HepG2 (cell line): ENCODE measurements at regions not wholly inside any gene's neighbourhood (a gene's known extent, or its start where the extent isn't known, plus 50 kb on each side); places are given as distances from the start of the nearest gene placed in this dataset.

Source experiments
- ATAC-seq: fragments of 200-7000 bp; cut with Tn5 transposase; 3 replicates; pipeline ENCODE4 v1.9.1; 2020; ENCODE audit warnings: mild to moderate bottlenecking, moderate library complexity
- BruUV-seq: library from RNA; stranded (reverse); fragments of 400-500 nt; replicated peaks from 2 replicates; lab custom pipeline; 2021; lab: Mats Ljungman, UMichigan
- CTCF ChIA-PET: fragments of 300-600 bp; formaldehyde crosslinking; extraction: SDS; loops from one replicate; lab custom pipeline; 2021; ENCODE audit warnings: low total read pairs, inconsistent platforms, low intra/inter-chr PET ratio; lab: Yijun Ruan, JAX
- POLR2A ChIA-PET: fragments of 350-600 bp; sonication (Branson Sonifier 250); formaldehyde crosslinking; loops from one replicate; lab custom pipeline; 2020; ENCODE audit warnings: antibody characterized with exemption, inconsistent platforms; lab: Yijun Ruan, JAX
- DNase-seq: peaks from one replicate; pipeline ENCODE4 v3.0.0-alpha.2; 2015; ENCODE audit warnings: low spot score
- FAIRE-seq: peaks from 3 replicates; lab custom pipeline; 2011; peaks lifted over from hg19 to GRCh38; lab: Jason Lieb, UNC
- H2AFZ ChIP-seq: one replicate; pipeline ENCODE4 v1.6.1; 2011; ENCODE audit warnings: low read length, inconsistent platforms
- H3K27ac ChIP-seq: fragments of 300-600 bp; 3 replicates; pipeline ENCODE4 v1.8.0; 2011; ENCODE audit warnings: mixed run types, mild to moderate bottlenecking, mixed read lengths, low read length, inconsistent platforms; ENCODE audit not compliant: insufficient read depth; ENCODE audit errors: extremely low read length
- H3K27me3 ChIP-seq, 2 experiments: fragments of 200-600 bp in 1 of 2; 2 replicates in 1 of 2; 3 replicates in 1 of 2; pipeline versions ENCODE4 v1.6.0 to v1.8.0; 2011; ENCODE audit warnings: low read length in 2 of 2, mild to moderate bottlenecking in 2 of 2, moderate library complexity in 2 of 2, inconsistent platforms in 1 of 2; ENCODE audit not compliant: insufficient read depth in 2 of 2, control insufficient read depth in 1 of 2
- H3K36me3 ChIP-seq, 2 experiments: fragments of 200-600 bp in 1 of 2; replicated peaks in 1 of 2; 2 replicates in 1 of 2; 3 replicates in 1 of 2; pipeline versions ENCODE4 v1.5.1 to v1.8.0; 2011; ENCODE audit warnings: low read length in 2 of 2, inconsistent platforms in 1 of 2; ENCODE audit not compliant: insufficient read depth in 2 of 2, control insufficient read depth in 1 of 2
- H3K4me1 ChIP-seq: 2 replicates; pipeline ENCODE4 v1.5.1; 2012; ENCODE audit warnings: low read length, inconsistent platforms; ENCODE audit not compliant: insufficient read depth
- H3K4me2 ChIP-seq: 2 replicates; pipeline ENCODE4 v1.6.0; 2011; ENCODE audit warnings: low read depth, low read length, inconsistent platforms
- H3K4me3 ChIP-seq, 3 experiments: fragments of 200-600 bp in 1 of 3; sonication (generic), shearing (Covaris generic) in 1 of 3; replicated peaks in 1 of 3; 2 replicates each; pipeline ENCODE4 v1.5.1; 2011 to 2016; ENCODE audit warnings: low read length in 3 of 3, inconsistent platforms in 2 of 3, low read depth in 2 of 3, mild to moderate bottlenecking in 2 of 3, control low read depth in 1 of 3, mixed read lengths in 1 of 3; ENCODE audit not compliant: insufficient read depth in 1 of 3
- H3K79me2 ChIP-seq: one replicate; pipeline ENCODE4 v1.6.1; 2011; ENCODE audit warnings: low read length, inconsistent platforms; ENCODE audit not compliant: insufficient read depth
- H3K9ac ChIP-seq: 2 replicates; pipeline ENCODE4 v1.6.0; 2011; ENCODE audit warnings: mild to moderate bottlenecking, low read depth, low read length, inconsistent platforms; ENCODE audit not compliant: insufficient read depth
- H3K9me3 ChIP-seq: 2 replicates; pipeline ENCODE4 v1.5.1; 2012; ENCODE audit warnings: mild to moderate bottlenecking, low read length
- H4K20me1 ChIP-seq: 2 replicates; pipeline ENCODE4 v1.6.0; 2011; ENCODE audit warnings: inconsistent platforms, mild to moderate bottlenecking, low read length, moderate library complexity; ENCODE audit not compliant: insufficient read depth
- CCAR2 ChIP-seq: fragments of 200-400 bp; formaldehyde crosslinking; optimal IDR thresholded peaks from 2 replicates; pipeline ENCODE3; 2018; ENCODE audit warnings: low read depth, mild to moderate bottlenecking, low read length, moderate library complexity
- HNRNPUL1 ChIP-seq: fragments of 200-400 bp; formaldehyde crosslinking; IDR thresholded peaks from 2 replicates; pipeline ENCODE4 v1.6.1; 2017; ENCODE audit warnings: low read depth, mild to moderate bottlenecking, low read length, moderate library complexity
- HOXD1 ChIP-seq: sonication (generic); formaldehyde crosslinking; IDR thresholded peaks from 2 replicates; pipeline ENCODE4 v1.5.0; 2020; ENCODE audit warnings: missing genetic modification reagents
- MAFK ChIP-seq, 2 experiments: IDR thresholded peaks in 1 of 2; conservative IDR thresholded peaks in 1 of 2; 2 replicates each; pipeline ENCODE4 v1.6.1; 2011; ENCODE audit warnings: improper control_type of control experiment in 2 of 2, low read length in 2 of 2
- PAF1 ChIP-seq: IDR thresholded peaks from 2 replicates; pipeline ENCODE4 v1.6.1; 2016; ENCODE audit warnings: missing genetic modification reagents, missing compliant biosample characterization
- RXRB ChIP-seq: IDR thresholded peaks from 2 replicates; pipeline ENCODE4 v1.6.1; 2016; ENCODE audit warnings: borderline replicate concordance, missing genetic modification reagents, missing compliant biosample characterization
- SKI ChIP-seq: fragments of 450-650 bp; IDR thresholded peaks from one replicate; pipeline ENCODE4 v1.6.1; 2018; ENCODE audit warnings: mild to moderate bottlenecking; ENCODE audit not compliant: partially characterized antibody
- TRAFD1 ChIP-seq: sonication (generic); formaldehyde crosslinking; IDR thresholded peaks from 2 replicates; pipeline ENCODE4 v1.5.1; 2020; ENCODE audit warnings: missing genetic modification reagents, mild to moderate bottlenecking, borderline replicate concordance
- ZBTB44 ChIP-seq: sonication (generic); formaldehyde crosslinking; IDR thresholded peaks from 2 replicates; pipeline ENCODE4 v1.4.0; 2020; ENCODE audit warnings: missing genetic modification reagents
- ZFP41 ChIP-seq: sonication (generic); formaldehyde crosslinking; IDR thresholded peaks from 2 replicates; pipeline ENCODE4 v1.4.0; 2020; ENCODE audit warnings: mild to moderate bottlenecking, missing genetic modification reagents, borderline replicate concordance
- ZNF138 ChIP-seq: sonication (generic); formaldehyde crosslinking; IDR thresholded peaks from 2 replicates; pipeline ENCODE4 v1.5.0; 2020; ENCODE audit warnings: mild to moderate bottlenecking, low read depth, missing genetic modification reagents
- ZNF24 ChIP-seq: fragments of 450-650 bp; IDR thresholded peaks from 2 replicates; pipeline ENCODE4 v1.6.1; 2017; ENCODE audit warnings: antibody characterized with exemption, mild to moderate bottlenecking
- ZNF567 ChIP-seq: sonication (generic); formaldehyde crosslinking; IDR thresholded peaks from 2 replicates; pipeline ENCODE4 v1.8.1; 2023; ENCODE audit warnings: mild to moderate bottlenecking, missing genetic modification reagents, borderline replicate concordance
- ZSCAN9 ChIP-seq: IDR thresholded peaks from 2 replicates; pipeline ENCODE4 v1.6.1; 2016; ENCODE audit warnings: borderline replicate concordance
- WGBS: methylation state at CpG from one replicate; pipeline ENCODE4 v1.1.6; 2017; ENCODE audit warnings: low lambda C conversion rate; 5-methylcytosine and 5-hydroxymethylcytosine counted together
- in situ Hi-C: cut with HindIII; loops from 2 replicates; pipeline ENCODE4 v1.10.0; 2017; ENCODE audit warnings: low pct_unique_long_range_greater_than_20kb; ENCODE audit not compliant: extremely low pct_ligation_motif_present
- intact Hi-C: fragments of 100-400 bp; cut with micrococcal nuclease; formaldehyde crosslinking; loops from one replicate; pipeline ENCODE4 v1.10.0; 2022; ENCODE audit not compliant: unreplicated experiment
- TF ChIP-seq, protein P1 (sequence below): sonication (generic); formaldehyde crosslinking; IDR thresholded peaks from 2 replicates; pipeline ENCODE4 v1.4.0; 2020; ENCODE audit warnings: mild to moderate bottlenecking, missing genetic modification reagents

- no peak for ATAC-seq
- WGBS, result 0% methylated on average over 1 of the region's 1 CpG
- Histone ChIP-seq H2AFZ (no peak overlapping the region), H4K20me1 (no peaks in the 10 kb centered on the region), H3K4me3 (no peak overlapping the region), H3K27me3 (no peaks in the 10 kb centered on the region), H3K79me2 (no peaks in the 10 kb centered on the region), H3K4me2 (no peak overlapping the region), H3K9me3 (no peaks in the 10 kb centered on the region), H3K36me3 (no peaks in the 10 kb centered on the region), H3K4me1 (no peaks in the 10 kb centered on the region), H3K9ac (no peak overlapping the region), H3K27ac (no peak overlapping the region)
- no peak for TF ChIP-seq TRAFD1 (CRISPR knock-in tag)
- no peak for TF ChIP-seq ZNF24
- TF ChIP-seq ZNF138, result no peak
- no peak for TF ChIP-seq PAF1 (CRISPR knock-in tag)
- TF ChIP-seq SKI, result no peak
- no peak for TF ChIP-seq ZSCAN9 (CRISPR knock-in tag)
- no peak for TF ChIP-seq ZNF567 (CRISPR knock-in tag)
- TF ChIP-seq, protein P1, sequence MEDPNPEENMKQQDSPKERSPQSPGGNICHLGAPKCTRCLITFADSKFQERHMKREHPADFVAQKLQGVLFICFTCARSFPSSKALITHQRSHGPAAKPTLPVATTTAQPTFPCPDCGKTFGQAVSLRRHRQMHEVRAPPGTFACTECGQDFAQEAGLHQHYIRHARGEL (CRISPR knock-in tag), result no peak
- no peak for TF ChIP-seq ZBTB44
- TF ChIP-seq MAFK (conservative IDR thresholded peaks at IDR 0.05 in 1 of 2, IDR thresholded peaks at IDR 0.05 in 1 of 2; ENCODE audit: low read length in 2 of 2), result no peak
- no peak for TF ChIP-seq CCAR2
- no peak for TF ChIP-seq ZFP41 (CRISPR knock-in tag)
- no peak for TF ChIP-seq RXRB (CRISPR knock-in tag)
- TF ChIP-seq HOXD1 (CRISPR knock-in tag), result no peak
- TF ChIP-seq HNRNPUL1, result no peak
- ChIA-PET CTCF (no interaction called here), POLR2A (no interaction called here)
- intact Hi-C loops (no loop called here), in situ Hi-C loops (no loop called here)
- no TSS peak for BruUV-seq
- no peak for FAIRE-seq
- no peak for DNase-seq
Measured at GRCh38 chr2:12363569-12363968, 353.2 kb upstream of the TRIB2 start.
